ENCODE measurements at regions not wholly inside any gene's neighbourhood (a gene's known extent, or its start where the extent isn't known, plus 50 kb on each side); places are given as distances from the start of the nearest gene placed in this dataset.
A peak's percentile ranks its signal among the peaks of the same experiment; 100 is the strongest.

DNA sequence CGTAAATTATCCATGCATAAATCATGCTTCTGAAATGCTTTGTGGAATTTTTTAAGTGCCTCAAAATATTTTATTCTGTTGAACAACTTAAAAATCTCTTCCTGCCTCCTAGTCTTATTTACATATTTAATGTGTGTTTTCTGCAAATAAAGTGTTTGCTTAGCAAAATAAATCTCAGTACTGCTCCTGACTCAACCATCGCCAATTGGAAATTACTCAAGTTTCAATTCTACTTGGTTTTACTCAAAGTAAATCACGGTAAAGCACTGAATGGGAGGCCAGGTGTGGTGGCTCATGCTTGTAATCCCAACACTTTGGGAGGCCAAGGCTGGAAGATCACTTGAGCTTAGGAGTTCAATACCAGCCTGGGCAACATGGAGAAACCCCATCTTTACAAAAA, 152.2 kb upstream of the NR5A2 start:
- no peaks in the 10 kb centered on the region for H3K27me3 ChIP-seq (ENCODE audit: low read length)
- no peaks in the 10 kb centered on the region for H3F3A ChIP-seq (ENCODE audit: insufficient read depth)
- no peak overlapping the region for H3K4me3 ChIP-seq (ENCODE audit: insufficient read depth, low read length, poor library complexity, severe bottlenecking)
- no peak overlapping the region for H3K27ac ChIP-seq (ENCODE audit: low read depth, low read length)
- TF ChIP-seq, protein P1, sequence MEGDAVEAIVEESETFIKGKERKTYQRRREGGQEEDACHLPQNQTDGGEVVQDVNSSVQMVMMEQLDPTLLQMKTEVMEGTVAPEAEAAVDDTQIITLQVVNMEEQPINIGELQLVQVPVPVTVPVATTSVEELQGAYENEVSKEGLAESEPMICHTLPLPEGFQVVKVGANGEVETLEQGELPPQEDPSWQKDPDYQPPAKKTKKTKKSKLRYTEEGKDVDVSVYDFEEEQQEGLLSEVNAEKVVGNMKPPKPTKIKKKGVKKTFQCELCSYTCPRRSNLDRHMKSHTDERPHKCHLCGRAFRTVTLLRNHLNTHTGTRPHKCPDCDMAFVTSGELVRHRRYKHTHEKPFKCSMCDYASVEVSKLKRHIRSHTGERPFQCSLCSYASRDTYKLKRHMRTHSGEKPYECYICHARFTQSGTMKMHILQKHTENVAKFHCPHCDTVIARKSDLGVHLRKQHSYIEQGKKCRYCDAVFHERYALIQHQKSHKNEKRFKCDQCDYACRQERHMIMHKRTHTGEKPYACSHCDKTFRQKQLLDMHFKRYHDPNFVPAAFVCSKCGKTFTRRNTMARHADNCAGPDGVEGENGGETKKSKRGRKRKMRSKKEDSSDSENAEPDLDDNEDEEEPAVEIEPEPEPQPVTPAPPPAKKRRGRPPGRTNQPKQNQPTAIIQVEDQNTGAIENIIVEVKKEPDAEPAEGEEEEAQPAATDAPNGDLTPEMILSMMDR (IDR thresholded peaks at IDR 0.05; ENCODE audit: insufficient read depth, low read length, poor library complexity, severe bottlenecking), result no peak
- no peak for TF ChIP-seq EZH2phosphoT487 (conservative IDR thresholded peaks at IDR 0.05; ENCODE audit: low read length)
- no peaks in the 10 kb centered on the region for H3K36me3 ChIP-seq (ENCODE audit: low read length)
- H3K9me3 ChIP-seq (ENCODE audit: insufficient read depth, low read length), result no peaks in the 10 kb centered on the region
- H3K9ac ChIP-seq (ENCODE audit: low read length), result no peak overlapping the region
- no peak overlapping the region for H3K4me2 ChIP-seq (ENCODE audit: low read depth, low read length, poor library complexity, severe bottlenecking)
- H3K79me2 ChIP-seq (ENCODE audit: insufficient read depth, low read length), result no peaks in the 10 kb centered on the region
- no peak overlapping the region for H2AFZ ChIP-seq (ENCODE audit: low read depth, low read length, severe bottlenecking)
- no peaks in the 10 kb centered on the region for H4K20me1 ChIP-seq (ENCODE audit: low read depth, low read length)
- H3K9me2 ChIP-seq (replicated peaks; ENCODE audit: insufficient read depth, low read length), result no peaks in the 10 kb centered on the region

DNA sequence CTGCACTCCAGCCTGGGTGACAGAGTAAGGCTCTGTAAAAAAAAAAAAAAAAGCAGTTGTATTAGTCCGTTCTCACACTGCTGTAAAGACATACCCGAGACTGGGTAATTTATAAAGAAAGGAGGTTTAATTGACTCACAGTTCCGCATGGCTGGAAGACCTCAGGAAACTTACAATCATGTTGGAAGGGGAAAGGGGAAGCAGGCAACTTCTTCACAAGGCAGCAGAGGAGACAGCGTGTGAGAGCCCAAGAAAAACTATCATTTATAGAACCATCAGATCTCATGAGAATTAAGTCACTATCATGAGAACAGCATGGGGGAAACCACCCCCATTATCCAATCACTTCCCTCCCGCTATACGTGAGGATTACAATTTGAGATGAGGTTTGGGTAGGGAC, 151.7 kb upstream of the NR5A2 start:
- H3K4me2 ChIP-seq (ENCODE audit: low read depth, low read length, poor library complexity, severe bottlenecking), result no peak overlapping the region
- H3K36me3 ChIP-seq (ENCODE audit: low read length), result no peaks in the 10 kb centered on the region
- no peak overlapping the region for H3K27ac ChIP-seq (ENCODE audit: low read depth, low read length)
- no peak overlapping the region for H2AFZ ChIP-seq (ENCODE audit: low read depth, low read length, severe bottlenecking)
- TF ChIP-seq, protein P1 (IDR thresholded peaks at IDR 0.05; ENCODE audit: insufficient read depth, low read length, poor library complexity, severe bottlenecking), result no peak
- no peak for TF ChIP-seq EZH2phosphoT487 (conservative IDR thresholded peaks at IDR 0.05; ENCODE audit: low read length)
- H3K4me3 ChIP-seq (ENCODE audit: insufficient read depth, low read length, poor library complexity, severe bottlenecking), result no peak overlapping the region
- no peaks in the 10 kb centered on the region for H3K27me3 ChIP-seq (ENCODE audit: low read length)
- no peaks in the 10 kb centered on the region for H3K9me2 ChIP-seq (replicated peaks; ENCODE audit: insufficient read depth, low read length)
- H4K20me1 ChIP-seq (ENCODE audit: low read depth, low read length), result no peaks in the 10 kb centered on the region
- no peaks in the 10 kb centered on the region for H3K9me3 ChIP-seq (ENCODE audit: insufficient read depth, low read length)
- no peaks in the 10 kb centered on the region for H3K79me2 ChIP-seq (ENCODE audit: insufficient read depth, low read length)
- no peaks in the 10 kb centered on the region for H3F3A ChIP-seq (ENCODE audit: insufficient read depth)
- H3K9ac ChIP-seq (ENCODE audit: low read length), result no peak overlapping the region

DNA sequence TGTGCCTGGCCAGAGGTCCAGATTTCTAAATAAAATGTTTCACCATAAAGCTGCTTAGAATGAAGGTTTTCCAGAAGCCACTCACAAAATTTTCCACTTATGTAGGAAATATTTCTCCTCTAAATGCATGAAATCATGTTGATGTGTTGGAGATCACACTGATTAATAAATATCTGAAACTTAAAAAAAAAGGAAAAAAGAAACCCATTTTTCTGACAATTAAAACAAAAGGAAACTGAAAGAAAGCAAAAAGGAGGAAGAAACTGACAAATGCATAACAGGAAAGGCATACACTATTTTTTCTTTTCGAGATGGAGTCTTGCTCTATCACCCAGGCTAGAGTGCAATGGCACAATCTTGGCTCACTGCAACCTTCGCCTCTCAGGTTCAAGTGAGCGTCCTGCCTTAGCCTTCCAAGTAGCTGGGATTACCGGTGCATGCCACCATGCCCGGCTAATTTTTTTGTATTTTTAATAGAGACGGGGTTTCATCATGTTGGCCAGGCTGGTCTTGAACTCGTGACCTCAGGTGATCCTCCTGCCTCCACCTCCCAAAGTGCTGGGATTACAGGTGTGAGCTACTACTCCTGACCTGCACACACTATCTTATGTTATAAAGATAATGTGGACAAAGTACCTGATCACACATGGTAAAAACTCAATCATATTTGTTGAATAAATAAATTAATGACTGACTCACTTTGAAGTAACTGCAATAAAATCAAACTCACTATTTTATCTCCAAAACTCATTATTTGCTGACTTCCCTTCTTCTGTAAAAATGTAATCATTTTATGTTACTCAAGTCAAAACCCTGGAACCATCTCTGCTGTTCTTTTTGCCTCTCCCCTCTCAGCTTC, 149.8 kb upstream of the NR5A2 start:
- Histone ChIP-seq H2AFZ (ENCODE audit: low read depth, low read length, severe bottlenecking) (no peak overlapping the region), H3K4me3 (ENCODE audit: insufficient read depth, low read length, poor library complexity, severe bottlenecking) (no peak overlapping the region), H3K27ac (ENCODE audit: low read depth, low read length) (no peak overlapping the region), H3K9me2 (replicated peaks; ENCODE audit: insufficient read depth, low read length) (no peaks in the 10 kb centered on the region), H3K27me3 (ENCODE audit: low read length) (no peaks in the 10 kb centered on the region), H4K20me1 (ENCODE audit: low read depth, low read length) (no peaks in the 10 kb centered on the region), H3K4me2 (ENCODE audit: low read depth, low read length, poor library complexity, severe bottlenecking) (peak overlapping the region; percentile 6), H3F3A (ENCODE audit: insufficient read depth) (no peaks in the 10 kb centered on the region), H3K9me3 (ENCODE audit: insufficient read depth, low read length) (no peaks in the 10 kb centered on the region), H3K9ac (ENCODE audit: low read length) (no peak overlapping the region), H3K36me3 (ENCODE audit: low read length) (no peaks in the 10 kb centered on the region), H3K79me2 (ENCODE audit: insufficient read depth, low read length) (no peaks in the 10 kb centered on the region)
- TF ChIP-seq EZH2phosphoT487 (conservative IDR thresholded peaks at IDR 0.05; ENCODE audit: low read length), result no peak
- TF ChIP-seq, protein P1 (IDR thresholded peaks at IDR 0.05; ENCODE audit: insufficient read depth, low read length, poor library complexity, severe bottlenecking), result no peak
